Activated naive CD8-positive, alpha-beta T cell treated with anti-CD3 and anti-CD28 coated beads, Interleukin-2, amount 10 ng/mL, durations not matched to agents 7 days and 5 days (primary cell): ENCODE measurements at regions not wholly inside any gene's neighbourhood (a gene's known extent, or its start where the extent isn't known, plus 50 kb on each side); places are given as distances from the start of the nearest gene placed in this dataset.

Experiments used
- ATAC-seq: fragments of 150-1000 bp; cut with Tn5 transposase; one replicate; pipeline ENCODE4 v1.10.0; 2021; ENCODE audit warnings: low read depth, moderate library complexity
- POLR2A ChIA-PET: fragments of 350-600 bp; sonication (Branson Sonifier 250); formaldehyde crosslinking; loops from one replicate; lab custom pipeline; 2021; ENCODE audit warnings: antibody characterized with exemption; lab: Charles Lee
- DNase-seq: peaks from one replicate; pipeline ENCODE4 v3.0.0; 2021
- H3K27ac Mint-ChIP-seq: one replicate; pipeline ENCODE4 v1.8.0; 2022; ENCODE audit warnings: mild to moderate bottlenecking, mixed read lengths
- H3K27me3 Mint-ChIP-seq: one replicate; pipeline ENCODE4 v1.8.0; 2022; ENCODE audit warnings: mild to moderate bottlenecking, moderate library complexity, mixed read lengths
- H3K36me3 Mint-ChIP-seq: one replicate; pipeline ENCODE4 v1.8.0; 2021; ENCODE audit warnings: mild to moderate bottlenecking, mixed read lengths
- H3K4me1 Mint-ChIP-seq: one replicate; pipeline ENCODE4 v1.8.0; 2021; ENCODE audit warnings: mixed read lengths
- H3K4me3 Mint-ChIP-seq: one replicate; pipeline ENCODE4 v1.8.0; 2022; ENCODE audit warnings: mild to moderate bottlenecking, moderate library complexity, mixed read lengths
- H3K9me3 Mint-ChIP-seq: one replicate; pipeline ENCODE4 v1.8.0; 2021; ENCODE audit warnings: mixed read lengths

DNA sequence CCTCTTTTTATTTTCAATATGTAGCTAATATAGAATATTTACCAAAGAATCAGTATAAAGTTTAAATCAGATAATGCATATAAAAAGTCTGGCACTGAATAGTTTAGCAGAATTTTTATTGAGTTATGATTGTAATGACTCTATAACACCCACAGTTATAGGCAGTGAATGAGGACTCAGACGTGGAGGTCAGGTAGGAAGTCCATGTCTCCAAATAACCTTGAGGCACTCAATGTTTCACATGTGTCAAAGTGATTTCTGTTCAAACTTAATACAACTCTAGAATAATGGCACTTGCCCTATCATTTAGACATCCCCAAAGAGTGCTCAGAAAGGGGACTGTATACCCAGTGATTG, 332.1 kb downstream of the BMPER start:
- POLR2A ChIA-PET, result no interaction called here
- Mint-ChIP-seq H3K4me1 (no peaks in the 10 kb centered on the region), H3K4me3 (no peak overlapping the region), H3K27me3 (no peaks in the 10 kb centered on the region), H3K27ac (no peak overlapping the region), H3K36me3 (no peaks in the 10 kb centered on the region), H3K9me3 (peaks cover 8% of the 10 kb centered on the region)
- ATAC-seq (no peak), DNase-seq (no peak)

- Mint-ChIP-seq H3K4me1 (no peaks in the 10 kb centered on the region), H3K9me3 (peaks cover 3% of the 10 kb centered on the region), H3K27me3 (no peaks in the 10 kb centered on the region), H3K36me3 (no peaks in the 10 kb centered on the region), H3K27ac (no peak overlapping the region), H3K4me3 (no peak overlapping the region)
- DNase-seq (no peak), ATAC-seq (no peak)
- POLR2A ChIA-PET, result no interaction called here
These were observed 335.1 kb downstream of the BMPER start for GRCh38 chr7:34240417-34240816.

- Mint-ChIP-seq H3K27ac (no peak overlapping the region), H3K9me3 (peaks cover 5% of the 10 kb centered on the region), H3K4me3 (no peak overlapping the region), H3K27me3 (no peaks in the 10 kb centered on the region), H3K36me3 (no peaks in the 10 kb centered on the region), H3K4me1 (no peaks in the 10 kb centered on the region)
- DNase-seq, result no peak
- POLR2A ChIA-PET, result no interaction called here
- no peak for ATAC-seq
These were observed 337.1 kb downstream of the BMPER start for GRCh38 chr7:34242391-34242790.

- H3K27me3 Mint-ChIP-seq, result no peaks in the 10 kb centered on the region
- no peak overlapping the region for H3K4me3 Mint-ChIP-seq
- H3K4me1 Mint-ChIP-seq, result no peaks in the 10 kb centered on the region
- DNase-seq, result no peak
- H3K36me3 Mint-ChIP-seq, result no peaks in the 10 kb centered on the region
- peaks cover 5% of the 10 kb centered on the region for H3K9me3 Mint-ChIP-seq
- no peak overlapping the region for H3K27ac Mint-ChIP-seq
- ATAC-seq, result no peak
- POLR2A ChIA-PET, result no interaction called here
These were observed 339.9 kb downstream of the BMPER start for GRCh38 chr7:34245246-34245645.

DNA sequence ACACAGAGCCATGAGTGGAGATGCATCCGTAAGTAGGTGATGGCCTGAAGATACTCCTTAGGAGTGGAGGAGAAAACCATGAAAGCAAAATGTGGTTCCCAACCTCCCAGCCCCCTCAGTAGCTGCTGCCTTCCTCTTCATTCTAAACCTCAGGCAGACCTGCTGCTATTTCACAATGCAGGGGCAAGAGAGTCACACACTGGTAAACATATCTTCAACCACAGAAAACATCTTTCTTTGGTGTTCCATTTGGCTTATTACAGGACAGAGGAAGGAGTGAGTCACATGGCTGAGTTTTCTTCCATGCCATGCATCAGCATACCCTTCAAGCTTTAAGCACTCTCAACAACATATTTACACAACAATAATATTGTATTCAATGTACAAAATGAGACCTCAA, 342.1 kb downstream of the BMPER start:
- Mint-ChIP-seq H3K27me3 (no peaks in the 10 kb centered on the region), H3K4me1 (no peaks in the 10 kb centered on the region), H3K9me3 (peaks cover 5% of the 10 kb centered on the region), H3K36me3 (no peaks in the 10 kb centered on the region), H3K27ac (no peak overlapping the region), H3K4me3 (no peak overlapping the region)
- ATAC-seq, result no peak
- DNase-seq, result no peak
- POLR2A ChIA-PET, result no interaction called here

- POLR2A ChIA-PET, result no interaction called here
- Mint-ChIP-seq H3K4me3 (no peak overlapping the region), H3K9me3 (peaks cover 2% of the 10 kb centered on the region), H3K27me3 (no peaks in the 10 kb centered on the region), H3K4me1 (no peaks in the 10 kb centered on the region), H3K27ac (no peak overlapping the region), H3K36me3 (no peaks in the 10 kb centered on the region)
- ATAC-seq (no peak), DNase-seq (no peak)
These were observed 343.9 kb downstream of the BMPER start for GRCh38 chr7:34249192-34249591.

DNA sequence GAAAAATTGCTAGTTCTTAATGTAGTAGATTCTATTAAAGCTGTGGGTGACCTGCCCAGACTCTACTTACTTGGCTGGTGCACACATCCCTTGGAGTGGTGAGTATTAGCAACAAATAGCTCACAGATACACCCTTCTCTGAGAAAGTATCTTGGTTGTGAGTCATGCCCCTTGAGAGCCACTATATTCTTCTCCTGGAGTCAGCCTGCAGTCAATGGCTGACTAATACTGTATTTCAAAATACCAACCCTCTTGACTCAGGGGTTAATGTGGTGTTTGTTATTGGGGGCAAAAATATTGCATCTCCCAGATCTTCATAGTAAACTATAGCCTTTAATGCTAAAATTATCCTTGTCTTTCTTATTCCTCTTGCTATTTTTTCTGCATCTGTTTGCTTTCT, 354.9 kb downstream of the BMPER start:
- no peak overlapping the region for H3K4me3 Mint-ChIP-seq
- ATAC-seq, result no peak
- H3K27ac Mint-ChIP-seq, result no peak overlapping the region
- DNase-seq, result no peak
- H3K36me3 Mint-ChIP-seq, result no peaks in the 10 kb centered on the region
- no peaks in the 10 kb centered on the region for H3K4me1 Mint-ChIP-seq
- no peaks in the 10 kb centered on the region for H3K27me3 Mint-ChIP-seq
- POLR2A ChIA-PET, result no interaction called here
- H3K9me3 Mint-ChIP-seq, result peaks cover 5% of the 10 kb centered on the region

DNA sequence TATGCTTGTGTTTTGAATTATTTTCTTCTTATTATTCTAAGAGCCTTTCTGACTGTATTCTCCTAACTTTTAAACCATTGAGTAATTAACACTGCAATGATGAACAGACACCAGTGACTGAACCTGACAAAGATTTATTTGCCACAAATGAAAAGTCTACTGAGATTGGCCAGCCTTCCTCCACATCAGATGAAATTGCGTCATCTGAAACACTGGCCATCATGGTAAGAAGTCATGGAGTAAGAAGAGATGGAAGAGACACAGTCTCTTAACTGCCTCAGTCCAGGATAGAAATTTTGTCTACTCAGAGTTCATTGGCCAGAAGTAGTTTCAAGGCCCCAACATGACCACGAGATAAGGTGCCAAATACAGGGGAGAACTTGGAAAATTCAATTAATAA, 357.8 kb downstream of the BMPER start:
- Mint-ChIP-seq H3K27ac (no peak overlapping the region), H3K4me1 (no peaks in the 10 kb centered on the region), H3K9me3 (peaks cover 5% of the 10 kb centered on the region), H3K4me3 (no peak overlapping the region), H3K27me3 (no peaks in the 10 kb centered on the region), H3K36me3 (no peaks in the 10 kb centered on the region)
- ATAC-seq, result no peak
- no peak for DNase-seq
- POLR2A ChIA-PET, result no interaction called here

- no peak for DNase-seq
- POLR2A ChIA-PET, result no interaction called here
- H3K4me1 Mint-ChIP-seq, result no peaks in the 10 kb centered on the region
- H3K27me3 Mint-ChIP-seq, result no peaks in the 10 kb centered on the region
- no peaks in the 10 kb centered on the region for H3K9me3 Mint-ChIP-seq
- no peak overlapping the region for H3K4me3 Mint-ChIP-seq
- no peak for ATAC-seq
- H3K36me3 Mint-ChIP-seq, result no peaks in the 10 kb centered on the region
- H3K27ac Mint-ChIP-seq, result no peak overlapping the region
These were observed 363.7 kb downstream of the BMPER start for GRCh38 chr7:34269084-34269483.

- no peak for DNase-seq
These were observed 370.3 kb downstream of the BMPER start for GRCh38 chr7:34275624-34276023.

GRCh38 chr7:34277016-34277802, 371.9 kb downstream of the BMPER start:
- POLR2A ChIA-PET, result no interaction called here
- ATAC-seq (no peak), DNase-seq (no peak)
- Mint-ChIP-seq H3K36me3 (no peaks in the 10 kb centered on the region), H3K4me1 (peaks cover 7% of the 10 kb centered on the region), H3K9me3 (no peaks in the 10 kb centered on the region), H3K27ac (peak overlapping the region; percentile 31), H3K4me3 (no peak overlapping the region), H3K27me3 (no peaks in the 10 kb centered on the region)

More at GRCh38 chr7:34275624-34276023, 370.3 kb downstream of the BMPER start:
- peaks cover 7% of the 10 kb centered on the region for H3K4me1 Mint-ChIP-seq
- H3K27ac Mint-ChIP-seq, result no peak overlapping the region
- POLR2A ChIA-PET, result no interaction called here
- ATAC-seq, result no peak
- H3K4me3 Mint-ChIP-seq, result no peak overlapping the region
- H3K27me3 Mint-ChIP-seq, result no peaks in the 10 kb centered on the region
- no peaks in the 10 kb centered on the region for H3K9me3 Mint-ChIP-seq
- H3K36me3 Mint-ChIP-seq, result no peaks in the 10 kb centered on the region

DNA sequence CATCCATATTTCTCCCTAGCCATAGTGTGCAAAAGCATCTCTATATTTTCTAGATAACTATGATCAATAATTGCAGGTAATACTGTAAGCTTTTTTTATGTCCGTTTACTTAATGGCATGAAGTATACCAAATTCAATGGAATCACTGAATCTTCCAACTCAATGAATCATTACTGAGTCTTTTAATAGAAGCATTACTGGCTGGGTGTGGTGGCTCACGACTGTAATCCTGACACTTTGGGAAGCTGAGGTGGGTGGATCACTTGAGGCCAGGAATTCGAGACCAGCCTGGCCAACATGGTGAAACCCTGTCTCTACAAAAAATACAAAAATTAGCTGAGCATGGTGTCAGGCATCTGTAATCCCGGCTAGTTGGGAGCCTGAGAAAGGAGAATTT, 372.5 kb downstream of the BMPER start:
- peaks cover 7% of the 10 kb centered on the region for H3K4me1 Mint-ChIP-seq
- peaks cover 5% of the 10 kb centered on the region for H3K9me3 Mint-ChIP-seq
- no peaks in the 10 kb centered on the region for H3K27me3 Mint-ChIP-seq
- POLR2A ChIA-PET, result no interaction called here
- no peak overlapping the region for H3K27ac Mint-ChIP-seq
- H3K4me3 Mint-ChIP-seq, result no peak overlapping the region
- DNase-seq, result no peak
- H3K36me3 Mint-ChIP-seq, result no peaks in the 10 kb centered on the region
- no peak for ATAC-seq

DNA sequence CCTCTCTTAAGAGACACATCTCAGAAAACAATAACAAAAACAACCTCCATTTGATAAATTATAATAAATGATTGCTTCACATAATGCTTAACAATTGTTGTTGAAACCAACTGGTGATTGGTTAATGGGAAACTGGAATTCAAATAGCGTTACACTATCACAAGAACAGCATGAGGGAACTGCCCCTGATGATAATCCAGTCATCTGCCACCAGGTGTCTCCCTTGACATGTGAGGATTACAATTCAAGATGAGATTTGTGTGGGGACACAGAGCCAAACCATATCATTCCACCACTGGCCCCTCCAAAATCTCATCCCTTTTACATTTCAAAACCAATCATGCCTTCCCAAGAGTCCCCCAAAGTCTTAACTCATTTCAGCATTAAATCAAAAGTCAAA, 375.9 kb downstream of the BMPER start:
- Mint-ChIP-seq H3K9me3 (peaks cover 6% of the 10 kb centered on the region), H3K36me3 (no peaks in the 10 kb centered on the region), H3K4me1 (peaks cover 7% of the 10 kb centered on the region), H3K27ac (no peak overlapping the region), H3K27me3 (no peaks in the 10 kb centered on the region), H3K4me3 (no peak overlapping the region)
- POLR2A ChIA-PET, result no interaction called here
- ATAC-seq (no peak), DNase-seq (no peak)

GRCh38 chr7:34282271-34282670, 375.7 kb upstream of the NPSR1 start:
- POLR2A ChIA-PET, result no interaction called here
- no peaks in the 10 kb centered on the region for H3K27me3 Mint-ChIP-seq
- H3K9me3 Mint-ChIP-seq, result peaks cover 8% of the 10 kb centered on the region
- H3K27ac Mint-ChIP-seq, result no peak overlapping the region
- ATAC-seq, result no peak
- no peak overlapping the region for H3K4me3 Mint-ChIP-seq
- H3K4me1 Mint-ChIP-seq, result peaks cover 4% of the 10 kb centered on the region
- H3K36me3 Mint-ChIP-seq, result no peaks in the 10 kb centered on the region
- no peak for DNase-seq
